H1 (cell line): ENCODE measurements at regions not wholly inside any gene's neighbourhood (a gene's known extent, or its start where the extent isn't known, plus 50 kb on each side); places are given as distances from the start of the nearest gene placed in this dataset.

Experiments used
- TF ChIP-seq, protein P1 (sequence below): fragments of 300-600 bp; sonication (generic); IDR thresholded peaks from 2 replicates; pipeline ENCODE4 v1.7.1; 2012; ENCODE audit warnings: low read length, moderate library complexity, mild to moderate bottlenecking, inconsistent platforms; ENCODE audit not compliant: insufficient replicate concordance
- TF ChIP-seq, protein P2 (sequence below): IDR thresholded peaks from 2 replicates; pipeline ENCODE4 v1.6.1; 2012; ENCODE audit warnings: inconsistent platforms

DNA sequence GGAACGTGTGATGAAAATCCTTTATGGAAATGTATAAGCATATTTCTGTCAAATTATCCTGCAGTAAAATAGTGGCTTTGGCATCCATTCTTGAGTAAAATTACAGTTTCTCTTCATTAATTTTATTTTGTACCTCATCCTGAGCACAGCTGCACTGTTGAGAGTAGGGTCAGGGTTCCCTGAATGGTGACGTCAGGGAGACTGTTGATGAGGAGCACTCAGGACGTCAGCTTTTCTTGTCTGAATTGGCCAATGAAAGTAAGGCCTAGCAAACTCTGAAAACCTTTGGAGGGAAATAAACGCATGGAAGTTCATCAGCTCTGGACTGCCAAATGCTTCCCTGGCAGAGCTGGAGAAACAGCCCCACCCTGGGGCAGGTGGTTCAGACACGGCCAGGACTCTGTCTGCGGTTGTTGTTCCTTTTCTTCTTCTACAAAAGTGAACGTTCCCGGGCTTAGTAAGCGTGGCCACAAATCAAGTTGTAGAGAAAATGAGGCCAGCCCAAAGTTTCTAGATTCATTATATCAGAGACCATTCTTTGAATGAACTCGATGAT is 179.7 kb upstream of the EXOC2 start (continued):
- TF ChIP-seq, protein P1, sequence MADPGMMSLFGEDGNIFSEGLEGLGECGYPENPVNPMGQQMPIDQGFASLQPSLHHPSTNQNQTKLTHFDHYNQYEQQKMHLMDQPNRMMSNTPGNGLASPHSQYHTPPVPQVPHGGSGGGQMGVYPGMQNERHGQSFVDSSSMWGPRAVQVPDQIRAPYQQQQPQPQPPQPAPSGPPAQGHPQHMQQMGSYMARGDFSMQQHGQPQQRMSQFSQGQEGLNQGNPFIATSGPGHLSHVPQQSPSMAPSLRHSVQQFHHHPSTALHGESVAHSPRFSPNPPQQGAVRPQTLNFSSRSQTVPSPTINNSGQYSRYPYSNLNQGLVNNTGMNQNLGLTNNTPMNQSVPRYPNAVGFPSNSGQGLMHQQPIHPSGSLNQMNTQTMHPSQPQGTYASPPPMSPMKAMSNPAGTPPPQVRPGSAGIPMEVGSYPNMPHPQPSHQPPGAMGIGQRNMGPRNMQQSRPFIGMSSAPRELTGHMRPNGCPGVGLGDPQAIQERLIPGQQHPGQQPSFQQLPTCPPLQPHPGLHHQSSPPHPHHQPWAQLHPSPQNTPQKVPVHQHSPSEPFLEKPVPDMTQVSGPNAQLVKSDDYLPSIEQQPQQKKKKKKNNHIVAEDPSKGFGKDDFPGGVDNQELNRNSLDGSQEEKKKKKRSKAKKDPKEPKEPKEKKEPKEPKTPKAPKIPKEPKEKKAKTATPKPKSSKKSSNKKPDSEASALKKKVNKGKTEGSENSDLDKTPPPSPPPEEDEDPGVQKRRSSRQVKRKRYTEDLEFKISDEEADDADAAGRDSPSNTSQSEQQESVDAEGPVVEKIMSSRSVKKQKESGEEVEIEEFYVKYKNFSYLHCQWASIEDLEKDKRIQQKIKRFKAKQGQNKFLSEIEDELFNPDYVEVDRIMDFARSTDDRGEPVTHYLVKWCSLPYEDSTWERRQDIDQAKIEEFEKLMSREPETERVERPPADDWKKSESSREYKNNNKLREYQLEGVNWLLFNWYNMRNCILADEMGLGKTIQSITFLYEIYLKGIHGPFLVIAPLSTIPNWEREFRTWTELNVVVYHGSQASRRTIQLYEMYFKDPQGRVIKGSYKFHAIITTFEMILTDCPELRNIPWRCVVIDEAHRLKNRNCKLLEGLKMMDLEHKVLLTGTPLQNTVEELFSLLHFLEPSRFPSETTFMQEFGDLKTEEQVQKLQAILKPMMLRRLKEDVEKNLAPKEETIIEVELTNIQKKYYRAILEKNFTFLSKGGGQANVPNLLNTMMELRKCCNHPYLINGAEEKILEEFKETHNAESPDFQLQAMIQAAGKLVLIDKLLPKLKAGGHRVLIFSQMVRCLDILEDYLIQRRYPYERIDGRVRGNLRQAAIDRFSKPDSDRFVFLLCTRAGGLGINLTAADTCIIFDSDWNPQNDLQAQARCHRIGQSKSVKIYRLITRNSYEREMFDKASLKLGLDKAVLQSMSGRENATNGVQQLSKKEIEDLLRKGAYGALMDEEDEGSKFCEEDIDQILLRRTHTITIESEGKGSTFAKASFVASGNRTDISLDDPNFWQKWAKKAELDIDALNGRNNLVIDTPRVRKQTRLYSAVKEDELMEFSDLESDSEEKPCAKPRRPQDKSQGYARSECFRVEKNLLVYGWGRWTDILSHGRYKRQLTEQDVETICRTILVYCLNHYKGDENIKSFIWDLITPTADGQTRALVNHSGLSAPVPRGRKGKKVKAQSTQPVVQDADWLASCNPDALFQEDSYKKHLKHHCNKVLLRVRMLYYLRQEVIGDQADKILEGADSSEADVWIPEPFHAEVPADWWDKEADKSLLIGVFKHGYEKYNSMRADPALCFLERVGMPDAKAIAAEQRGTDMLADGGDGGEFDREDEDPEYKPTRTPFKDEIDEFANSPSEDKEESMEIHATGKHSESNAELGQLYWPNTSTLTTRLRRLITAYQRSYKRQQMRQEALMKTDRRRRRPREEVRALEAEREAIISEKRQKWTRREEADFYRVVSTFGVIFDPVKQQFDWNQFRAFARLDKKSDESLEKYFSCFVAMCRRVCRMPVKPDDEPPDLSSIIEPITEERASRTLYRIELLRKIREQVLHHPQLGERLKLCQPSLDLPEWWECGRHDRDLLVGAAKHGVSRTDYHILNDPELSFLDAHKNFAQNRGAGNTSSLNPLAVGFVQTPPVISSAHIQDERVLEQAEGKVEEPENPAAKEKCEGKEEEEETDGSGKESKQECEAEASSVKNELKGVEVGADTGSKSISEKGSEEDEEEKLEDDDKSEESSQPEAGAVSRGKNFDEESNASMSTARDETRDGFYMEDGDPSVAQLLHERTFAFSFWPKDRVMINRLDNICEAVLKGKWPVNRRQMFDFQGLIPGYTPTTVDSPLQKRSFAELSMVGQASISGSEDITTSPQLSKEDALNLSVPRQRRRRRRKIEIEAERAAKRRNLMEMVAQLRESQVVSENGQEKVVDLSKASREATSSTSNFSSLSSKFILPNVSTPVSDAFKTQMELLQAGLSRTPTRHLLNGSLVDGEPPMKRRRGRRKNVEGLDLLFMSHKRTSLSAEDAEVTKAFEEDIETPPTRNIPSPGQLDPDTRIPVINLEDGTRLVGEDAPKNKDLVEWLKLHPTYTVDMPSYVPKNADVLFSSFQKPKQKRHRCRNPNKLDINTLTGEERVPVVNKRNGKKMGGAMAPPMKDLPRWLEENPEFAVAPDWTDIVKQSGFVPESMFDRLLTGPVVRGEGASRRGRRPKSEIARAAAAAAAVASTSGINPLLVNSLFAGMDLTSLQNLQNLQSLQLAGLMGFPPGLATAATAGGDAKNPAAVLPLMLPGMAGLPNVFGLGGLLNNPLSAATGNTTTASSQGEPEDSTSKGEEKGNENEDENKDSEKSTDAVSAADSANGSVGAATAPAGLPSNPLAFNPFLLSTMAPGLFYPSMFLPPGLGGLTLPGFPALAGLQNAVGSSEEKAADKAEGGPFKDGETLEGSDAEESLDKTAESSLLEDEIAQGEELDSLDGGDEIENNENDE, result no peak
- TF ChIP-seq, protein P2, sequence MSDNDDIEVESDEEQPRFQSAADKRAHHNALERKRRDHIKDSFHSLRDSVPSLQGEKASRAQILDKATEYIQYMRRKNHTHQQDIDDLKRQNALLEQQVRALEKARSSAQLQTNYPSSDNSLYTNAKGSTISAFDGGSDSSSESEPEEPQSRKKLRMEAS, result no peak
